GM13977 (cell line): ENCODE measurements at regions not wholly inside any gene's neighbourhood (a gene's known extent, or its start where the extent isn't known, plus 50 kb on each side); places are given as distances from the start of the nearest gene placed in this dataset.
"Not testable (repeated sequence)": the region's sequence is repeated elsewhere in the genome, so short reads cannot be mapped to it uniquely, and the experiment has no call there.

ENCODE experiments used
- DNase-seq: peaks from one replicate; pipeline ENCODE4 v3.0.0; 2012; ENCODE audit warnings: low spot score
- in situ Hi-C: fragments of 300-500 bp; cut with MboI; formaldehyde crosslinking; loops from one replicate; pipeline ENCODE4 v1.12.0; 2022; ENCODE audit warnings: low sequenced_read_pairs, low pct_unique_long_range_greater_than_20kb, mixed read lengths, inconsistent platforms; ENCODE audit not compliant: unreplicated experiment
- TF ChIP-seq, protein P1 (sequence below): IDR thresholded peaks from 2 replicates; pipeline ENCODE4 v1.5.1; 2012; ENCODE audit warnings: mild to moderate bottlenecking, control low read depth; ENCODE audit not compliant: insufficient read depth; ENCODE audit errors: extremely low read depth, missing control alignments

DNA sequence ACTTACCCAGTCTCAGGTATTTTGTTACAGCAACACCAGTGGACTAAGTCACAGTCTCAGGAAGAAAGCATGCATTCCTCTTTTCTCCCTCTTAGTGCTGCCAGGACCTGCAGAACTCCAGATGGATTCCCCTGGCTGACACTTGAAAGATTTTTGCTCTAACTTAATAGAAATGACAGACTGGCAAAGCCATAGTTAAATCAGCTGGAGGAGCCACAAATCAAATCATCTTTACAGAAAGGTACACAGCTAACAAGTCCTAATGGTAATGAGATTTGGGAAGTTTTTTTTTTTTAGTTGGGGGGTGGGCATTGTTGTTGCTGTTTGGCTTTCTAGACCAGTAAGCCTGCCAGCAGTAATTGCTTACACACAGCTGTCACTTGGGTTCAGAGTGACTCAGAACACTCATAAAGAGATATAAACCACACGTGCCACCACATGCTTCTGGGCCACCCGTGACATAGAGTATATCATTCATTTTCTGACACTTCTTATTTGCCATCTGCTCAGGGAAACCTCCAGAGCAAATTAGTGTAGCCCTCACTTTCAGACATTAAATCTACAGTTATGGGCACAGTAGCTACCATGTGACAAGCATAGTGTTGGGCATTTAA lies 72.4 kb downstream of the FH start:
- TF ChIP-seq, protein P1, sequence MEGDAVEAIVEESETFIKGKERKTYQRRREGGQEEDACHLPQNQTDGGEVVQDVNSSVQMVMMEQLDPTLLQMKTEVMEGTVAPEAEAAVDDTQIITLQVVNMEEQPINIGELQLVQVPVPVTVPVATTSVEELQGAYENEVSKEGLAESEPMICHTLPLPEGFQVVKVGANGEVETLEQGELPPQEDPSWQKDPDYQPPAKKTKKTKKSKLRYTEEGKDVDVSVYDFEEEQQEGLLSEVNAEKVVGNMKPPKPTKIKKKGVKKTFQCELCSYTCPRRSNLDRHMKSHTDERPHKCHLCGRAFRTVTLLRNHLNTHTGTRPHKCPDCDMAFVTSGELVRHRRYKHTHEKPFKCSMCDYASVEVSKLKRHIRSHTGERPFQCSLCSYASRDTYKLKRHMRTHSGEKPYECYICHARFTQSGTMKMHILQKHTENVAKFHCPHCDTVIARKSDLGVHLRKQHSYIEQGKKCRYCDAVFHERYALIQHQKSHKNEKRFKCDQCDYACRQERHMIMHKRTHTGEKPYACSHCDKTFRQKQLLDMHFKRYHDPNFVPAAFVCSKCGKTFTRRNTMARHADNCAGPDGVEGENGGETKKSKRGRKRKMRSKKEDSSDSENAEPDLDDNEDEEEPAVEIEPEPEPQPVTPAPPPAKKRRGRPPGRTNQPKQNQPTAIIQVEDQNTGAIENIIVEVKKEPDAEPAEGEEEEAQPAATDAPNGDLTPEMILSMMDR = no peak
- in situ Hi-C loops = no loop called here
- DNase-seq = no peak

DNA sequence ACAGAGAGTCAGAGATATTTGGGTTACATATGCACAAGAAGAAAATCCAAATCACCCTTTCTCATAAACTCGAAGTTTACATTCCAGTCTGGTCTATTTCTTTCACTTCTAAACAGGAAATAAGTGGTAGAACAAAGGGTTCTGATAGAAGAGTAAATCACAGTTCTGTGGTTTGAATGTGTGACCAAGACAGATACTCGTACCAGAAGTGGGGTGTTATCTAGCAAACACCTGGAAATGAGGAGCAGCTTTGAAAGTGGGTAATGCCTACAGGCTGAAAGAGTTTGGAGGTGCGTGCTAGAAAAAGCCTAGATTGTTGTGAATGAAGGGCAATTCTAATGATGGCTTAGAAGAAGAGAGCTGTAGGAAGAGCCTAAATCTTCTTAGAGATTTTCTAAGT lies 74.7 kb downstream of the FH start:
- in situ Hi-C loops = no loop called here
- TF ChIP-seq, protein P1 = no peak
- DNase-seq = no peak

DNA sequence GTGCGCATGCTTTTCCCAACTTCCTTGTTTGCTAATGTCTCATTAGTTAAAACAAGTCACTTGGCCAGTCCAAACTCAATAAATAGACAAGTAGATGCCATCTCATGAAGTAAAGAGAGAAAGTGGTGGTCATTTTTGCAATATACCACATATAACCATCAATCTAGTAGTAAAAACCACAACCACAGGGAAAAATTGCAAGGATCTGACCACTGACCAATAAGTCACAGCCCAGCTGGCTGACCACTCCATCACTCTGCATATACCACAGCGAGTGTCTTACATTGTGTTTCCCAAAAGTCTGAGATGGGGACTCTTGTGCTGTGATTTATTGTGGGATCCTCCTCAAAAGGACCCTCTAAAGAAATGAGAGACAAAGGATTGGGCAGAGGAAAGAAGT lies 76.0 kb downstream of the FH start:
- in situ Hi-C loops = no loop called here
- DNase-seq = no peak
- TF ChIP-seq, protein P1 = no peak

DNA sequence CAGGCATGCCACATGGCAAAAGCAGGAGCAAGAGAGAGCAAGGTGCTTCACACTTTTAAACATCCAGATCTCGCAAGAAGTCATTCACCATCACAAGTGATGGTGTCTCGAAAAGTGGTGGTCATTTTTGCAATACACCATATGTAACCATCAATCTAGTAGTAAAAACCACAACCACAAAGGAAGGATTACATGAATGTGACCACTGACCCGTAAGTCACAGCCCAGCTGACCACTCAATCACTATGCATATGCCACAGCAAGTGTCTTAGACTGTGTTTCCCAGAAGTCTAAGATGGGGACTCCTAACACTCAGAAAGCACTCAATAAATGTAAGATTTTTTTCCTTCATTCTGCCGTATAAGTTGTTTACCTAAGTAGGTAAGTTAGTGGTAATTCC lies 76.9 kb downstream of the FH start:
- no peak for DNase-seq
- TF ChIP-seq, protein P1 = no peak
- in situ Hi-C loops = no loop called here

DNA sequence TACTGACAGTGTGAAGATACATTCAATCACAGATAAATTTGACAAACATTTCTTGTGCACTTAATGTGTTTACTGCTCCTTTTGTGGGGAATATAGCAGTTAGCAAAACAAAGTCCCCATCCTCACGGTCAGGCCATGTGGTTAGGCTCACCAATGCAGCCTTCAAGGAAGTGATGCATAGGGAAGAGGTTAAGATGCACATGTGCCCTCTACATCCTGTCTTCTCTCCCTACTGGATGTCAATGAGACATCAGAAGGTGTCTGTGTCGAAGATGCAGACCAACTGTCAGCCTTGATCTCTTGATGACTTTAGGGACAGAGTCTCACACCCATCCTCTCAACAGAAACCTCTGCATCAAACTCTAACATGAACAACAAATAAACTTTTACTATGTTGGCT lies 78.7 kb downstream of the FH start:
- TF ChIP-seq, protein P1 = no peak
- DNase-seq = no peak
- in situ Hi-C loops = no loop called here

DNA sequence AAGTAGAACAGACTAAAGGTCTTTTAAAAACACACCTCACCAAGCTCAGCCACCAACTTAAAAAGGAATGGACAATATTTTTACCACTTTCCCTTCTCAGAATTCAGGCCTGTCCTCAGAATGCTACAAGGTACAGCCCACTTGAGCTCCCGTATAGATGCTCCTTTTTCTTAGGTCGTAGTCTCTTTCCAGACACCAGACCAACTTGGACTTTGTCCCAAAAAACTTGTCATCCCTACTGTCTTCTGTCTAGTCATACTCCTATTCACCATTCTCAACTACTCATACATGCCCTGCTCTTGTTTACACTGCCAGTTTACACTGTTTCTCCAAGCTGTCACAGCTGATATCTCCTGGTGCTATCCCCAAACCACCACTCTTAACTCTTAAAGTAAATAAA lies 80.9 kb downstream of the FH start:
- DNase-seq, in situ Hi-C loops: not testable (repeated sequence)

DNA sequence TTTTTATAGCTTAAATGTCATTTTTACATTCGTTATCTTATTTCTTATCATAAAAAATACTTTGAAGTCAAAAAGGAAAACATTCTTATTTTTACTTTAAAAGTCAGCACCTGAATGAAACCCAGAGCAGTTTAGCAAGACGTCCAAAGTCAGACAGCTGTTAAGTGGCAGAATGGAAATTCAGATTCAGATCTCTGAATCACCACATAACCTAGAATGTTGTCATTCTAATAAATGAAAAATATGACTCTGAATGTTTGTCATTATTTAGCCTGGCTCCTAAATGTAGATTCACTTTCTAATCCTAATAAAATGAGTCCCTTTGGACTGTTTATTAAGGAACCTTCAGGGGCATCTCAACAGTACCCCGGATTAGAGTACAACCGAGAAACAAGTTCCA lies 75.2 kb upstream of the RGS7 start:
- DNase-seq = no peak
- in situ Hi-C loops = no loop called here
- TF ChIP-seq, protein P1 = no peak

DNA sequence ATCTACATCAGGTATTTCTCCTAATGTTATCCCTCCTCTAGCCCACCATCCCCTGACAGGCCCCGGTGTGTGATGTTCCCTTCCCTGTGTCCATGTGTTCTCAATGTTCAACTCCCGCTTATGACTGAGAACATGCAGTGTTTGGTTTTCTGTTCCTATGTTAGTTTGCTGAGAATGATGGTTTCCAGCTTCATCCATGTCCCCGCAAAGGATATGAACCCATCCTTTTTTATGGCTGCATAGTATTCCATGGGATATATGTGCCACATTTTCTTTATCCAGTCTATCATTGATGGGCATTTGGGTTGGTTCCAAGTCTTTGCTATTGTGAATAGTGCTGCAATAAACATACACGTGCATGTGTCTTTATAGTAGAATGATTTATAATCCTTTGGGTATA lies 68.1 kb upstream of the RGS7 start:
- in situ Hi-C loops, DNase-seq: not testable (repeated sequence)
